Endothelial cell of umbilical vein (primary cell): ENCODE measurements at regions not wholly inside any gene's neighbourhood (a gene's known extent, or its start where the extent isn't known, plus 50 kb on each side); places are given as distances from the start of the nearest gene placed in this dataset.

Experiments
- BruUV-seq: library from RNA; stranded (reverse); fragments of 400-500 nt; replicated peaks from 2 replicates; lab custom pipeline; 2021; lab: Mats Ljungman, UMichigan
- CTCF ChIA-PET: fragments of 300-600, 350-600 bp; sonication (Branson Sonifier 250); formaldehyde crosslinking; loops from one replicate; lab custom pipeline; 2021; ENCODE audit warnings: antibody characterized with exemption, inconsistent platforms; lab: Charles Lee
- POLR2A ChIA-PET: fragments of 300-600, 350-600 bp; sonication (Branson Sonifier 250); formaldehyde crosslinking; loops from one replicate; lab custom pipeline; 2021; ENCODE audit warnings: antibody characterized with exemption, inconsistent platforms; lab: Charles Lee
- DNase-seq: peaks from one replicate; pipeline ENCODE4 v3.0.0-alpha.2; 2011; ENCODE audit warnings: low read depth, low spot score
- FAIRE-seq: peaks from 2 replicates; lab custom pipeline; 2011; peaks lifted over from hg19 to GRCh38; lab: Jason Lieb, UNC
- H2AFZ ChIP-seq: 2 replicates; pipeline ENCODE4 v1.6.0; 2012; ENCODE audit warnings: low read depth, low read length, control low read depth, inconsistent platforms
- H3K27ac ChIP-seq: 2 replicates; pipeline ENCODE4 v1.5.1; 2011; ENCODE audit warnings: low read depth, mild to moderate bottlenecking, control low read depth, low read length, moderate library complexity; ENCODE audit not compliant: insufficient read depth
- H3K27me3 ChIP-seq, 2 experiments: 2 replicates each; pipeline versions ENCODE4 v1.6.0 to v1.6.1; 2011; ENCODE audit warnings: low read length in 2 of 2, mixed read lengths in 1 of 2; ENCODE audit not compliant: control insufficient read depth in 2 of 2, insufficient read depth in 2 of 2
- H3K36me3 ChIP-seq, 2 experiments: 2 replicates in 1 of 2; 3 replicates in 1 of 2; pipeline ENCODE4 v1.5.1; 2011; ENCODE audit warnings: low read length in 2 of 2, mild to moderate bottlenecking in 1 of 2, moderate library complexity in 1 of 2; ENCODE audit not compliant: control insufficient read depth in 2 of 2, insufficient read depth in 2 of 2; ENCODE audit errors: extremely low read depth in 1 of 2
- H3K4me1 ChIP-seq: 3 replicates; pipeline ENCODE4 v1.5.1; 2011; ENCODE audit warnings: mild to moderate bottlenecking, low read length; ENCODE audit not compliant: control insufficient read depth, insufficient read depth; ENCODE audit errors: extremely low read depth
- H3K4me2 ChIP-seq: 2 replicates; pipeline ENCODE4 v1.6.1; 2011; ENCODE audit warnings: low read length, control low read depth, mixed read lengths; ENCODE audit not compliant: insufficient read depth
- H3K4me3 ChIP-seq, 3 experiments: fragments of 200-600 bp in 1 of 3; sonication (generic), shearing (Covaris generic) in 1 of 3; replicated peaks in 1 of 3; 2 replicates each; pipeline ENCODE4 v1.5.1; 2011 to 2016; ENCODE audit warnings: control low read depth in 3 of 3, low read length in 3 of 3, mild to moderate bottlenecking in 2 of 3, inconsistent platforms in 1 of 3, low read depth in 1 of 3, moderate library complexity in 1 of 3; ENCODE audit not compliant: insufficient read depth in 1 of 3
- H3K79me2 ChIP-seq: 2 replicates; pipeline ENCODE4 v1.6.0; 2012; ENCODE audit warnings: low read length, inconsistent platforms; ENCODE audit not compliant: control insufficient read depth, insufficient read depth
- H3K9ac ChIP-seq: replicated peaks from 2 replicates; pipeline ENCODE3; 2011; ENCODE audit warnings: low read length, control low read depth; ENCODE audit not compliant: insufficient read depth; ENCODE audit errors: extremely low read depth
- H3K9me1 ChIP-seq: replicated peaks from 3 replicates; pipeline ENCODE4 v1.6.0; 2011; ENCODE audit warnings: mild to moderate bottlenecking, low read length; ENCODE audit not compliant: control insufficient read depth, insufficient read depth; ENCODE audit errors: extremely low read depth
- H3K9me3 ChIP-seq: replicated peaks from 2 replicates; pipeline ENCODE4 v1.5.1; 2012; ENCODE audit warnings: low read length, inconsistent platforms; ENCODE audit not compliant: control insufficient read depth, insufficient read depth
- H4K20me1 ChIP-seq: replicated peaks from 2 replicates; pipeline ENCODE3; 2011; ENCODE audit warnings: mild to moderate bottlenecking, low read length; ENCODE audit not compliant: control insufficient read depth, insufficient read depth; ENCODE audit errors: extremely low read depth
- CTCF ChIP-seq, 2 donors: IDR thresholded peaks; 1 replicate in 1 of 2; 2 replicates in 1 of 2; pipeline ENCODE4 v1.5.1; 2011; ENCODE audit warnings: low read length in 2 of 2, mild to moderate bottlenecking in 2 of 2, moderate library complexity in 2 of 2, control low read depth in 1 of 2, inconsistent platforms in 1 of 2, low read depth in 1 of 2; ENCODE audit not compliant: insufficient read depth in 1 of 2; ENCODE audit errors: extremely low read depth in 1 of 2
- EZH2 ChIP-seq: IDR thresholded peaks from 2 replicates; pipeline ENCODE4 v1.6.1; 2012; ENCODE audit warnings: borderline replicate concordance, low read depth, mild to moderate bottlenecking, moderate library complexity, low read length, inconsistent platforms; ENCODE audit not compliant: severe bottlenecking
- FOS ChIP-seq: IDR thresholded peaks from 2 replicates; pipeline ENCODE4 v1.6.1; 2011; ENCODE audit warnings: mild to moderate bottlenecking, low read length, moderate library complexity, borderline replicate concordance; ENCODE audit not compliant: insufficient read depth
- GATA2 ChIP-seq: IDR thresholded peaks from 2 replicates; pipeline ENCODE4 v1.7.0; 2011; ENCODE audit warnings: low read depth, mild to moderate bottlenecking, moderate library complexity, mixed read lengths, low read length; ENCODE audit not compliant: insufficient read length, insufficient read depth
- JUN ChIP-seq: IDR thresholded peaks from 2 replicates; pipeline ENCODE4 v1.6.1; 2011; ENCODE audit warnings: borderline replicate concordance, low read depth; ENCODE audit not compliant: insufficient read length, insufficient read depth
- MAX ChIP-seq: IDR thresholded peaks from 2 replicates; pipeline ENCODE4 v1.6.1; 2011; ENCODE audit not compliant: insufficient read depth, insufficient read length
- MYC ChIP-seq: IDR thresholded peaks from one replicate; pipeline ENCODE4 v1.6.1; 2011; ENCODE audit warnings: mild to moderate bottlenecking, low read depth, low read length
- POLR2A ChIP-seq: IDR thresholded peaks from 2 replicates; pipeline ENCODE4 v1.6.1; 2012; ENCODE audit warnings: low read depth, mild to moderate bottlenecking, control low read depth, low read length
- POLR2AphosphoS5 ChIP-seq: IDR thresholded peaks from 2 replicates; pipeline ENCODE4 v1.6.1; 2012; ENCODE audit warnings: low read depth, mild to moderate bottlenecking, control low read depth, low read length, moderate library complexity; ENCODE audit not compliant: insufficient read depth
- dilution Hi-C: fragments of 300-500 bp; cut with MboI; formaldehyde crosslinking; loops from one replicate; pipeline ENCODE4 v1.15.0; 2019; ENCODE audit warnings: low sequenced_read_pairs; ENCODE audit not compliant: extremely low pct_ligation_motif_present
- intact Hi-C: fragments of 100-400 bp; cut with micrococcal nuclease; formaldehyde crosslinking; loops from one replicate; pipeline ENCODE4 v1.10.0; 2022

- FAIRE-seq, result no peak
- BruUV-seq, result no TSS peak
- TF ChIP-seq POLR2A (no peak), POLR2AphosphoS5 (no peak), CTCF (IDR thresholded peaks at IDR 0.05; ENCODE audit: extremely low read depth in 1 of 2, insufficient read depth in 1 of 2, low read depth in 1 of 2, low read length in 2 of 2) (no peak), MAX (no peak), EZH2 (no peak), MYC (no peak), GATA2 (no peak), JUN (no peak), FOS (no peak)
Measured at GRCh38 chr1:59033761-59034160, 249.9 kb upstream of the JUN start.

More at GRCh38 chr1:59033761-59034160, 249.9 kb upstream of the JUN start:
- Histone ChIP-seq H3K4me1 (peaks cover 11% of the 10 kb centered on the region), H3K9me3 (no peaks in the 10 kb centered on the region), H3K4me2 (no peak overlapping the region), H3K4me3 (no peak overlapping the region), H3K9ac (no peak overlapping the region), H3K27me3 (no peaks in the 10 kb centered on the region), H2AFZ (no peak overlapping the region), H3K79me2 (no peaks in the 10 kb centered on the region), H3K27ac (no peak overlapping the region), H3K9me1 (no peaks in the 10 kb centered on the region), H4K20me1 (no peaks in the 10 kb centered on the region), H3K36me3 (no peaks in the 10 kb centered on the region)
- dilution Hi-C loops (no loop called here), intact Hi-C loops (no loop called here)
- POLR2A ChIA-PET, result no interaction called here
- CTCF ChIA-PET, result no interaction called here
- no peak for DNase-seq
